NCI-H748 treated with DMSO at 0.1 percent for 48 hours (cell line): ENCODE measurements at regions not wholly inside any gene's neighbourhood (a gene's known extent, or its start where the extent isn't known, plus 50 kb on each side); places are given as distances from the start of the nearest gene placed in this dataset.

Experiments used
- DNase-seq: peaks from one replicate; lab custom pipeline; 2025; lab: John Stamatoyannopoulos, UW

DNA sequence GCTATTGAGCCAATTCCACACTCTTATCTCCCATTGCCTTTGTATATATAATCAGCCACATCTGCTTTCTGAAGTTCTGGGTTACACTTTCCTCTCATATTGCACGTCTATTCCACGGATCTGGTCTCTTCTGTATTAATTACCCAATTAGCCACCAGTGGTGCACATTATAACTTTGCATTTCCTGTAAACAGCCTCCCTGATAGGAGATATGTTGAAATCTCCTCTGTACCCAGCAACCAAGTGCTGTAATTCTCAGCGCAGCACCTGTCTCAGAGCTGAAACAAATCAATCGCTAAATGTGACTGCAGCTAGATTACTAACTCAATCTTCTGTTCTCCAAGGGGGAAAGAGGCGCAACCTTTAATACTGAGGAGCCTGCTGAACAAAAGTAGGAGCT is 326.4 kb downstream of the SLITRK2 start:
- no peak for DNase-seq

DNA sequence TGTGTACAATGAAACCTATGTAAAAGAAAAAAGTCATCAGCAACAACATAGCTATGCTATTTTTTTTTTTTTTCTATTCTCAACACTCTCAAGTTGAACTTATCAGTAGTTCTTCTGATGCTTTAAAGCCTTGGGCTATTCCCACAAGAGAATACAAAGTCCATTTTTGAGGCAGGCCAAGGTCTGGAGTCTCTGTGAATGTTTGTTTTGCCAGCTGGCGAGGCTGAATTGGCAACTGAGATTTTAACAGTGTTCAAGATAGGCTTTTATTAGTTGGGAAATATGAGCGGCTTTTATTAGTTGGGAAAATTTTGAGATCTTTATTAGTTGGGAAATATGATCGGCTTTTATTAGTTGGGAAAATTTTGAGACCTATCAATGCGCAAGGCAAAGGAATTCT is 336.6 kb downstream of the SLITRK2 start:
- DNase-seq: no peak

DNA sequence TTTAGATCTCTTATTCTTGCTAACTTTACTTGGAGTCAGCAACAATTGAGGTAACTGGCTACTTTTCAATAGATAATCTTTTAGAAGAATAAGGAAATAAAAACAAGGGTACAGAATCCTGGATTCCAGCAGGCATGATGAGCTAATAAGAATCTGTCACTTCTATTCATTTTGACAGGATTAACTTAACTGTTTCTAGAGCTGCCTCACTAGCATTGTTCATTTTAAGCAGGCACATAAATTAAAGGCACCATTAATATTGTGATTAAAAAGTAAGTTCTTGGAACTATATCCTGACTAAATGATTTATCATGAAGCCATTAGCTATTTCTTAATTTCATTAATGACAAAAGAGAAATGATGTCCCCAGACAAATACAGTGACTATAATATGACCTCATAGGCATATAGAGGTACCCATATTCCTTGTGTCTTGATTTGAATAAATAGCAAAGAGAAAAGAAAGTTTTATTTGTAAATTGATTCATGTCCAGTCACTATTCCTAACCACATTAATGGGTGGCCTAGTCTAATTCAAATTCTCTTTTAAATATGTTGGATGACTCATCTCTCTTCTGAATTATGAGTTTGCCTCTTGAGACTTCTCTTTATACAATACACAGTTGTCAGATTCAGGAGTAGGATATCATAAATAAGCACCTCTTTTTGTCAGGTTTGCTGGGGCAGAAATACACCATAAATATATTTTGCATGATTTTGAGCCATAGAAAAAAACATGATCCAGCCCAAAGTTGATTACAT is 343.0 kb downstream of the SLITRK2 start:
- DNase-seq: no peak

DNA sequence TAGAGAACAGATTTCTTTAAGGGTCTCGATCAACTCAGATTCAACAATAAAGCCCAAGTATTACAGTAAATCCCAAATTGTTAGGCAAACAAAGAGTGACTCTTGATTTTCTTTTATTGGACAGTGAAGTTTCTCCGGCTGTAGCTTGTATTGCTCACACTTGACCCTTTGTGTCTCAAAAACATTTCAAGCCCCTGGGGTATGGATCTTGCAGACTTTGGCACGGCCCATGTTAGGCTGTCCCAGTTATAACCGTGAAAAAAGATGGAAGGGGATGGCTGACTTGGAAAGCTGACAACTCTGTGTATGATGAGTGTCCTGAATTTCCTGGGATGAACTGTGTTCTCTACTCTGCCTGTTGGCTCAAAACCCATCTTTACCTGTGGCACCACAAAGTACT is 356.1 kb downstream of the SLITRK2 start:
- no peak for DNase-seq

DNA sequence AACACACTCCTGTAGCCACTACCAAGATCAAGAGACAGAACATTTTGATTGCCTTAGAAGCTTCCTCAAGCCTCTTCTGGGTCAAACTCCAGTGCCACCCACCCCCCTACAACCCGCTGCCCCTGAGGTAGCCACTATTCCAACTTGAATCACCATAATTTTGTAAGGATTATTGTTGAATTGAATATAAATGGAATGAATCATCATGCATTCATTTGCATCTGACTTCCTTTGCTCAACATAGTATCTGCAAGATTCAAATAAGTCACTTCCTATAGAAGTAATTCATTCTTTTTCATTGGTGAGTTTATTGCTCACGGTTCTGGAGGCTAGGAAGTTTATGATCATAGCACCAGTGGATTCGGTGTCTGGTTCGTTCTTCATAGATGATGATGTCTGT is 364.2 kb downstream of the SLITRK2 start:
- no peak for DNase-seq

DNA sequence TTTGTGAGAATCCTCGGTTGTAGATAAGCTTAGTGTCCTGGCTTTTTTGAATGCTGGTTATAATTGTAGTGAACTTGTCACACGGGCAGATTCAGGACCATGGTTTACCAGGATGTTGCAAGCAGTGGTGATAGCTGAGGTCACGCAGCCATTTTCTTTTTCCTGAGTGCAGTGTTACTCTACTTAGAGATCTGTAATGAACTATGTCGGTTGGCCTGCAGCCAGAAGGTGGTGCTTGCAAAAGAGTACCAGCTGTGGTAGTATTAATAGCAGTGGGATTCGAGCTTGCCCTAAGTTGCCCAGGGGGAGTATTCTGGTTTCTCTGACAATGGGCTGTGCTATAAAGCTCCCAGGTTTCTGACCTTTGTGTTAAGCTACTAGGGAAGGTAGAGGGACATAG is 368.9 kb downstream of the SLITRK2 start:
- no peak for DNase-seq

DNA sequence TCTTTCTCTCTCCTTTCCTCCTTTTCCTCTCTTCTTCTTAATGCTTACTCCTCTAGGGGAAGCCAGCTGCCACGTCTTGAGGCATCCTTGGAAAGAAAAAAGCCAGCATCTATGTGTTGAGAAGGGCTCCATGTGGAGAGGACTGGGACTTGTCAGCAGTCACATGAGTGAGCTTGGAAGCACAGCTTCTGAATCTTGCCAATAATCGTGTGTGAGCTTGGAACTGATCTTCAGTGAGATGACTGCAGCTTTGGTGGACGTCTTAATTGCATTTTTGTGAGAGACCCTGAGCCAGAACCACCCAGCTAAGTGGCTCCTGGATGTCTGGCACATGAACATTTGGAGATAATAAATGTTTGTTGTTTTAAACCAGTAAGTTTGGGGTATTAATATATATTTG is 371.7 kb downstream of the SLITRK2 start:
- no peak for DNase-seq

DNA sequence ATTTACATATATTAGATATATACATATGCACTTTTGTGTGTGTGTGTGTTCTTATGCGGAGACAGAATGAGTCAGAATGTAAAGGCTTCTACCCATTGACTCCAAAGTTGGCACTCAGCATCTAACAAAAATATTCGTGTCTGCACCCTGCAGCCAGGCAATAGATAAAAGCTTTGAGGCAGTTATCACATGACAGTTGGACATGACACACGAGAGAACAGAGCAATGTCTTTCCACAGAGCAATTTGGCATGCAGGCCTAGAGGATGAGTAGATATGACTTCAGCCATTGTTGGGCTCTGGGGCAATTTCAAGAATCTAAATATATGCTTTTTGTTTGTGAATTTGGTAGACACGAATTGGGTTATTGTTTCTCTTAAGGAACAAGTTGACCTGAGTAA is 391.2 kb downstream of the SLITRK2 start:
- no peak for DNase-seq

DNA sequence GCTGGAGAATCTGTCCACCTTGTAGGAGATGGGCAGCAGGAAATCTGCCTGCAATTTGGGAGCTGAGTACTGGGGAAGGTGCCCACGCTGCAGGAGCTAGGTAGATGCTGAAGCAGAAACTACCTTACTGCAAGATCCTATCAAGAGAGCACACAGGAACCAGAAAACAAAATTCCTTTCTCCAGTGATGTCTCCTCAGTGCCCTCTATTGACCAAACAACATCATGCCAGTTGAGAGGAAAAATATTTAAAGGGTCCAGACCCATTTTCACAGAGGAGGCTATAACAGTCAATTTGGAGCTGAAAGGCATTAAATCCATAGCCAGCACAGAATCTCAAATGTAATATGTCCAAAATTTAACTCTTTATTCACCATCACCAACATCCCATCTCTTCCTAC is 406.8 kb downstream of the SLITRK2 start:
- DNase-seq: no peak

DNA sequence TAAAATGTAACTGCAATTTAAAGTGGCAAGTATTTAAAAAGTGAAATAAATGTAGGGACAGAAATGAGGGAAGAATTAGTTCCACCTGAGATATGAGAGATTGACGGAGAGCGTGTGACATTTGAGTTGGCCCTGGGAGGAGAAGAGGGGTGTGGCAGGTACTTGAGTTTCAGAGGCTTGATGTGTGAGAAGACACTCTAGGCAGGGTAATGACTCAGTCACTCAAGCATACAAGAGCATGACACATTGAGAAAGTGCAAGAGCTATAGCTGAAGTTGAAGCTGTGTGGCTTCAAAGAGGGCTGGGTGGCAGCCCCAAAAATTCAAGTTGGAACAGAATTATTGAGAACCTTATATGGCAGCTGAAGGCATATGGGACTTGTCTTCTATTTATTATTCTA is 420.5 kb downstream of the SLITRK2 start:
- no peak for DNase-seq

DNA sequence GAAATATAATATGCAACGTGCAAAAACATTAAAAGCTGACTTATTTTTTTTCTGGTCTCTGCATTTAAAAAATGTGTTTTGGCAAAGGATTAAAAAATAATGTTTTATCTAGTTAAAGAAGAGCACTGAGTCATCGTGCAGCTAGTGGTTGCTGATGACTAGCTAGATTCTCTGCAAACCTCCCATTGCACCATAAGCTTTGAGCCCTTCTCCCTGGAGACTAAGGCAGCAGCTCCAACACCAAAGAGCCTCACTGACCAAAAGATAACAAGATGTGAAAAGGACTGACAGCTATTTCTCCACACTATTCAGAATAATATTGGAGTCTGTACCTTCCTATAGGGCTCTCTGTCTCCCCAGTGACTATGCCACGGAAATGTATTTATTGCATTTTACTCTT is 424.3 kb downstream of the SLITRK2 start:
- DNase-seq: no peak

DNA sequence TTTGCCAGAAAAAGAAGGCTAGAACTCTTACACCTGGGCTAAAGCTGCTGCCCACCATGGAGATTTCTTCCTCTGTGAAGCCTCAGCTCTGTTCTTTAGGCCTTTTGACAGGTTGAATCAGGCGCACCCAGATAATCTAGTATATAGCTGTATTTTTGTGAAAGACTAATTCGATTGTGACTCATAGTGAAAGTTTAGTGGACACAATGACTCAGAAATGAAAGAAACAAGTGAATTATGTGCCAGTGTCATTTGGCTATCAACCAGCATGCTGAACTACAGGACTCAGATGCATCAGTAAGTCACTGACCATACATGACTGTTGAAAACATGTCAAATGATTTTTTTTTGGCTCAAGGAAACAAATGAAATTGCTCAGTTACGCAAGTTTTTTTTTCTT is 425.4 kb downstream of the SLITRK2 start:
- no peak for DNase-seq

DNA sequence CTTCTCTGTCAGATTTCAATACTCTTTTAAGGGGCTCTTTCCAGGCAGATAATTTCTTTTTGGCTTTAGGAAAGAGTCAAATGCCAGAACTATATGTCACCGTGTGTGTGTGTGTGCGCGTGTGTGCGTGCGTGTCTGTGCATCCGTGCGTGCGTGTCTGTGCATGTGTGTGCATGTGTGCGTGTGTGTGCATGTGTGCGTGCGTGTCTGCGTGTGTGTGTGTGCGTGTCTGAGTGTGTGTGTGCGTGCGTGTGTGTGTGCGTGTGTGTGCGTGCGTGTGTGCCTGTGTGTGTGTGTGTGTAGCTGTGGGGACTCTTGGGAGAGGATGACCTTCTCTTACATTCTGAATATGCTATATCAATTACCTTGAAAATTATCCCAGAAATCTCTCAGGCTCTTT is 441.6 kb downstream of the SLITRK2 start:
- DNase-seq: no peak

DNA sequence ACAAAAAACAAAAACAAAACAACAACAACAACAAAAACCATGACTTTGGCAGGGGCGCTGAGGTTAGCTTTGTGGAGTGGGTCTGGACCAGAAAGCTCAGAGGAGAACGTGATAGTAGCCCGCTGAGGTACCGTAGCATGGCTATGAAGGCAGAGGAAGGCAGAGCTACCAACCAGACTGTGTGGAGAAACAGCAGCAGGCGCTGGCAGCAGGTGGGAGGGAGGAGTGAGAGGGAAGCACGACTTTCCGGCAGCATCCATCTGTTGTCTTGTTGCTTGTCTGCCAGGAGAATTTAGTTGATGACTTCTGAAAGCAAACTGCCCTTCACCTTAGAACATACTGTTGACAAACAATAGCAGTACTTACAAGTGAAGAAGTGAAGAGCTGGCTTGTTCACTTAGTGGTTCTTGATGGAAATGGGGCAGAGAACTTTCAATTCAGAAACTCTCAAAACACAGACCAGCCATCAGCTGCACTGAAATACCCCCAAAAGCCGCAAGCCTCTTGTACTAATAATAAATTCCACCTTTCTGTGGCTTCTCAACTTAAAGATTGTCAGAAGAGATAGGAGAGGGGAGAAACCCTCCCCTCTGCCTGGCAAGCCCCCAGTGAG is 447.2 kb downstream of the SLITRK2 start:
- peak; percentile 39 for DNase-seq

DNA sequence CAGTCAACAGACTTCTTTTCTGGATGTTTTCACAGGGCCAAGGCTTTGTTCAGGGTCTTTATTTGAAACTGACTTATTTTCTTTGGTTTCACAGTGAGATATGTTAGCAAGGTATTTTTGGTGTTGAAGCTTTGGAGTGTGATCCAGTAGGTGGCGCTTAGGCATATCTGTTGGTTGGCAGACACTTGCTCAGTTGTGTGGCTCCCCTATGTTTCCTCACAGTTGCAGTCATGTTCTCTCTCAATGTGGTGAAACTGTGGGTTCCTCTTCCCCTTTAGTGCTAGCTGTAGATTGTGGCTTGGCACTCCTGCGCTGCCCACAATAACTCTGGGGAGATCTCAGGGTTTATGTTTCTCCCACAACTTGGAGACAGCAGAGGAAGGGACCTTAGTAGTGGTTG is 460.8 kb downstream of the SLITRK2 start:
- peak; percentile 2 for DNase-seq
